ENCODE measurements at regions not wholly inside any gene's neighbourhood (a gene's known extent, or its start where the extent isn't known, plus 50 kb on each side); places are given as distances from the start of the nearest gene placed in this dataset.

- Histone ChIP-seq H3K9me2 (ENCODE audit: low read depth, low read length) (no peaks in the 10 kb centered on the region), H4K20me1 (ENCODE audit: insufficient read depth, low read length) (no peaks in the 10 kb centered on the region), H3K4me3 (ENCODE audit: low read depth, low read length, poor library complexity, severe bottlenecking) (no peak overlapping the region), H3K27me3 (ENCODE audit: insufficient read depth, low read length) (no peaks in the 10 kb centered on the region), H3K9ac (ENCODE audit: low read length) (no peak overlapping the region), H3K9me3 (ENCODE audit: low read length) (no peaks in the 10 kb centered on the region), H2AFZ (ENCODE audit: low read length) (no peak overlapping the region), H3K4me2 (ENCODE audit: low read length) (no peak overlapping the region), H3K36me3 (ENCODE audit: insufficient read depth, low read length) (no peaks in the 10 kb centered on the region), H3F3A (ENCODE audit: insufficient read depth, low read length) (no peaks in the 10 kb centered on the region), H3K27ac (ENCODE audit: low read depth, low read length, poor library complexity, severe bottlenecking) (no peak overlapping the region), H3K79me2 (ENCODE audit: insufficient read depth, low read length) (no peaks in the 10 kb centered on the region), H3K4me1 (ENCODE audit: insufficient read depth, low read length, severe bottlenecking) (no peaks in the 10 kb centered on the region)
- no peak for TF ChIP-seq EZH2 (IDR thresholded peaks at IDR 0.05; ENCODE audit: borderline replicate concordance, low read length)
- TF ChIP-seq CTCF (IDR thresholded peaks at IDR 0.05; ENCODE audit: low read length): no peak
Observed at GRCh38 chrX:65266482-65266881, 268.1 kb downstream of the LAS1L start.

- Histone ChIP-seq H3K9me3 (ENCODE audit: low read length) (no peaks in the 10 kb centered on the region), H3K36me3 (ENCODE audit: insufficient read depth, low read length) (no peaks in the 10 kb centered on the region), H3K4me3 (ENCODE audit: low read depth, low read length, poor library complexity, severe bottlenecking) (no peak overlapping the region), H3K4me1 (ENCODE audit: insufficient read depth, low read length, severe bottlenecking) (no peaks in the 10 kb centered on the region), H3K27ac (ENCODE audit: low read depth, low read length, poor library complexity, severe bottlenecking) (no peak overlapping the region), H3F3A (ENCODE audit: insufficient read depth, low read length) (no peaks in the 10 kb centered on the region), H3K9me2 (ENCODE audit: low read depth, low read length) (no peaks in the 10 kb centered on the region), H3K79me2 (ENCODE audit: insufficient read depth, low read length) (no peaks in the 10 kb centered on the region), H3K9ac (ENCODE audit: low read length) (no peak overlapping the region), H3K27me3 (ENCODE audit: insufficient read depth, low read length) (no peaks in the 10 kb centered on the region), H2AFZ (ENCODE audit: low read length) (no peak overlapping the region), H3K4me2 (ENCODE audit: low read length) (no peak overlapping the region), H4K20me1 (ENCODE audit: insufficient read depth, low read length) (no peaks in the 10 kb centered on the region)
- no peak for TF ChIP-seq EZH2 (IDR thresholded peaks at IDR 0.05; ENCODE audit: borderline replicate concordance, low read length)
- TF ChIP-seq CTCF (IDR thresholded peaks at IDR 0.05; ENCODE audit: low read length): no peak
Observed at GRCh38 chrX:65253817-65254216, 277.6 kb upstream of the ZC4H2 start.

GRCh38 chrX:65241059-65241721 lies 264.9 kb upstream of the ZC4H2 start:
- Histone ChIP-seq H3K79me2 (ENCODE audit: insufficient read depth, low read length) (no peaks in the 10 kb centered on the region), H3K9ac (ENCODE audit: low read length) (no peak overlapping the region), H3K4me3 (ENCODE audit: low read depth, low read length, poor library complexity, severe bottlenecking) (no peak overlapping the region), H3F3A (ENCODE audit: insufficient read depth, low read length) (no peaks in the 10 kb centered on the region), H3K36me3 (ENCODE audit: insufficient read depth, low read length) (no peaks in the 10 kb centered on the region), H3K9me3 (ENCODE audit: low read length) (no peaks in the 10 kb centered on the region), H3K27me3 (ENCODE audit: insufficient read depth, low read length) (no peaks in the 10 kb centered on the region), H3K4me2 (ENCODE audit: low read length) (no peak overlapping the region), H3K27ac (ENCODE audit: low read depth, low read length, poor library complexity, severe bottlenecking) (no peak overlapping the region), H3K9me2 (ENCODE audit: low read depth, low read length) (no peaks in the 10 kb centered on the region), H4K20me1 (ENCODE audit: insufficient read depth, low read length) (no peaks in the 10 kb centered on the region), H3K4me1 (ENCODE audit: insufficient read depth, low read length, severe bottlenecking) (no peaks in the 10 kb centered on the region), H2AFZ (ENCODE audit: low read length) (no peak overlapping the region)
- TF ChIP-seq CTCF (IDR thresholded peaks at IDR 0.05; ENCODE audit: low read length): no peak
- TF ChIP-seq EZH2 (IDR thresholded peaks at IDR 0.05; ENCODE audit: borderline replicate concordance, low read length): no peak
